IMR-90 (cell line): ENCODE measurements at regions not wholly inside any gene's neighbourhood (a gene's known extent, or its start where the extent isn't known, plus 50 kb on each side); places are given as distances from the start of the nearest gene placed in this dataset.

ENCODE experiments used
- ATAC-seq: fragments of 200-7000 bp; cut with Tn5 transposase; 2 replicates; pipeline ENCODE4 v1.9.1; 2020; ENCODE audit warnings: low read depth, mild to moderate bottlenecking, moderate library complexity
- BruUV-seq: library from RNA; stranded (reverse); fragments of 400-500 nt; replicated peaks from 2 replicates; lab custom pipeline; 2021; lab: Mats Ljungman, UMichigan
- CTCF ChIA-PET: fragments of 300-600 bp; formaldehyde crosslinking; extraction: SDS; loops from one replicate; lab custom pipeline; 2021; ENCODE audit warnings: antibody characterized with exemption; lab: Yijun Ruan, JAX
- POLR2A ChIA-PET: fragments of 300-600 bp; sonication (Branson Sonifier 250); formaldehyde crosslinking; loops from one replicate; lab custom pipeline; 2022; ENCODE audit warnings: antibody characterized with exemption; ENCODE audit not compliant: unreplicated experiment; lab: Charles Lee
- DNase-seq: peaks from one replicate; pipeline ENCODE4 v3.0.0; 2013
- H2AFZ ChIP-seq: replicated peaks from 2 replicates; pipeline ENCODE3; 2013; ENCODE audit warnings: low read length, mild to moderate bottlenecking; ENCODE audit not compliant: poor library complexity
- H2AK5ac ChIP-seq: 2 replicates; pipeline ENCODE4 v1.6.1; 2013; ENCODE audit warnings: low read depth, low read length, inconsistent platforms
- H2AK9ac ChIP-seq: replicated peaks from 2 replicates; pipeline ENCODE3; 2013; ENCODE audit warnings: mild to moderate bottlenecking, low read depth, low read length, moderate library complexity; ENCODE audit not compliant: poor library complexity
- H2BK120ac ChIP-seq: 2 replicates; pipeline ENCODE4 v1.6.1; 2013; ENCODE audit warnings: low read depth, low read length, inconsistent platforms
- H2BK15ac ChIP-seq: 3 replicates; pipeline ENCODE4 v1.6.1; 2013; ENCODE audit warnings: low read depth, low read length, inconsistent platforms
- H2BK20ac ChIP-seq: 2 replicates; pipeline ENCODE4 v1.6.1; 2013; ENCODE audit warnings: low read depth, mild to moderate bottlenecking, inconsistent platforms, low read length, moderate library complexity
- H2BK5ac ChIP-seq: 2 replicates; pipeline ENCODE4 v1.6.1; 2013; ENCODE audit warnings: mild to moderate bottlenecking, low read depth, low read length, inconsistent platforms; ENCODE audit not compliant: poor library complexity, severe bottlenecking
- H3K14ac ChIP-seq: replicated peaks from 2 replicates; pipeline ENCODE4 v1.6.1; 2013; ENCODE audit warnings: low read depth, low read length, inconsistent platforms
- H3K18ac ChIP-seq: 2 replicates; pipeline ENCODE4 v1.6.1; 2013; ENCODE audit warnings: low read depth, low read length, control low read depth
- H3K23ac ChIP-seq: 2 replicates; pipeline ENCODE4 v1.6.1; 2013; ENCODE audit warnings: low read depth, low read length, inconsistent platforms
- H3K27ac ChIP-seq: 2 replicates; pipeline ENCODE4 v1.5.1; 2013; ENCODE audit warnings: mild to moderate bottlenecking, control low read depth, low read length; ENCODE audit not compliant: insufficient read depth
- H3K27me3 ChIP-seq: 2 replicates; pipeline ENCODE4 v1.6.1; 2013; ENCODE audit warnings: low read length; ENCODE audit not compliant: control insufficient read depth, insufficient read depth
- H3K36me3 ChIP-seq: 2 replicates; pipeline ENCODE4 v1.6.1; 2013; ENCODE audit warnings: low read length, mixed read lengths; ENCODE audit not compliant: control insufficient read depth, insufficient read depth
- H3K4ac ChIP-seq: 2 replicates; pipeline ENCODE4 v1.6.1; 2013; ENCODE audit warnings: low read depth, low read length, inconsistent platforms
- H3K4me1 ChIP-seq: 2 replicates; pipeline ENCODE4 v1.6.1; 2013; ENCODE audit warnings: low read length, mixed read lengths; ENCODE audit not compliant: control insufficient read depth, insufficient read depth
- H3K4me2 ChIP-seq: 2 replicates; pipeline ENCODE4 v1.6.1; 2013; ENCODE audit warnings: low read depth, mild to moderate bottlenecking, control low read depth, low read length, moderate library complexity
- H3K4me3 ChIP-seq: 2 replicates; pipeline ENCODE4 v1.5.1; 2013; ENCODE audit warnings: low read depth, mild to moderate bottlenecking, control low read depth, low read length, moderate library complexity; ENCODE audit not compliant: insufficient read depth
- H3K56ac ChIP-seq: 2 replicates; pipeline ENCODE4 v1.6.1; 2013; ENCODE audit warnings: low read length, inconsistent platforms; ENCODE audit not compliant: insufficient read depth; ENCODE audit errors: extremely low read depth
- H3K79me1 ChIP-seq, 2 experiments: 2 replicates each; pipeline ENCODE4 v1.6.1; 2013; ENCODE audit warnings: low read length in 2 of 2, inconsistent platforms in 1 of 2, low read depth in 1 of 2
- H3K9ac ChIP-seq: 2 replicates; pipeline ENCODE4 v1.6.1; 2013; ENCODE audit warnings: low read depth, low read length, control low read depth
- H3K9me1 ChIP-seq: 2 replicates; pipeline ENCODE4 v1.6.1; 2013; ENCODE audit warnings: low read length, inconsistent platforms; ENCODE audit not compliant: insufficient read depth
- H3K9me3 ChIP-seq: 2 replicates; pipeline ENCODE4 v1.6.1; 2013; ENCODE audit warnings: low read length; ENCODE audit not compliant: control insufficient read depth, insufficient read depth
- H4K20me1 ChIP-seq: 2 replicates; pipeline ENCODE4 v1.6.1; 2013; ENCODE audit warnings: low read length, inconsistent platforms; ENCODE audit not compliant: insufficient read depth
- H4K5ac ChIP-seq: 2 replicates; pipeline ENCODE4 v1.6.1; 2013; ENCODE audit warnings: mild to moderate bottlenecking, low read depth, low read length, control low read depth
- H4K8ac ChIP-seq, 2 experiments: 2 replicates each; pipeline ENCODE4 v1.6.1; 2013; ENCODE audit warnings: low read depth in 2 of 2, low read length in 2 of 2, control low read depth in 1 of 2, inconsistent platforms in 1 of 2
- H4K91ac ChIP-seq: 2 replicates; pipeline ENCODE4 v1.6.1; 2013; ENCODE audit warnings: low read depth, low read length, inconsistent platforms; ENCODE audit not compliant: insufficient read depth
- BHLHE40 ChIP-seq: fragments of 150-350 bp; IDR thresholded peaks from 2 replicates; pipeline ENCODE4 v1.6.1; 2016; ENCODE audit warnings: mild to moderate bottlenecking, low read depth, low read length
- RAD21 ChIP-seq: IDR thresholded peaks from 2 replicates; pipeline ENCODE4 v1.6.1; 2012; ENCODE audit warnings: low read length, improper control_type of control experiment
- WGBS, 2 experiments: methylation state at CpG; one replicate each; pipeline versions ENCODE4 v1.1.5 to v1.1.7; 2013; ENCODE audit warnings: missing lambda C conversion rate in 2 of 2; ENCODE audit not compliant: insufficient read length in 1 of 2; ENCODE audit errors: extremely low coverage in 2 of 2; 5-methylcytosine and 5-hydroxymethylcytosine counted together
- dilution Hi-C: fragments of 300-500 bp; cut with HindIII; formaldehyde crosslinking; loops from one replicate; pipeline ENCODE4 v1.14.3; 2018; ENCODE audit warnings: low sequenced_read_pairs; ENCODE audit not compliant: unreplicated experiment
- in situ Hi-C: fragments of 300-500 bp; cut with MboI; formaldehyde crosslinking; loops from 3 replicates; pipeline ENCODE4 v1.14.3; 2019; ENCODE audit warnings: low sequenced_read_pairs, inconsistent platforms, mixed read lengths
- intact Hi-C: fragments of 100-400 bp; cut with micrococcal nuclease; formaldehyde crosslinking; loops from 2 replicates; pipeline ENCODE4 v1.10.0; 2022

- no peak overlapping the region for H2AK5ac ChIP-seq
- H2AK9ac ChIP-seq: no peak overlapping the region
- H3K56ac ChIP-seq: no peak overlapping the region
- ChIA-PET POLR2A (no interaction called here), CTCF (interaction anchor here (0.7 kb wide), 1 partner anchor 18 kb away, joined by 3 read pairs; no protein-coding TSS in a partner anchor)
- no peak overlapping the region for H3K14ac ChIP-seq
- no peaks in the 10 kb centered on the region for H3K27me3 ChIP-seq
- no peak overlapping the region for H2BK15ac ChIP-seq
- intact Hi-C loops: no loop called here
- no peak overlapping the region for H3K4me3 ChIP-seq
- no peak overlapping the region for H3K27ac ChIP-seq
- no peak overlapping the region for H4K91ac ChIP-seq
- no peaks in the 10 kb centered on the region for H3K79me1 ChIP-seq
- H2BK20ac ChIP-seq: no peak overlapping the region
- DNase-seq (no peak), ATAC-seq (no peak)
- TF ChIP-seq BHLHE40: no peak
- TF ChIP-seq RAD21: no peak
- no peak overlapping the region for H3K9ac ChIP-seq
- no peak overlapping the region for H2BK120ac ChIP-seq
- H3K18ac ChIP-seq: no peak overlapping the region
- no peak overlapping the region for H2BK5ac ChIP-seq
- H3K4me1 ChIP-seq: no peaks in the 10 kb centered on the region
- no peaks in the 10 kb centered on the region for H3K9me1 ChIP-seq
- H3K23ac ChIP-seq: no peak overlapping the region
- no peak overlapping the region for H2AFZ ChIP-seq
- no peak overlapping the region for H4K5ac ChIP-seq
- no peaks in the 10 kb centered on the region for H3K9me3 ChIP-seq
- WGBS, 2 experiments: 37% methylated on average over 6 of the region's 13 CpGs; no CpG with 5 or more reads in 1 of the 2 experiments
- no peaks in the 10 kb centered on the region for H3K36me3 ChIP-seq
- dilution Hi-C loops: no loop called here
- no peak overlapping the region for H3K4me2 ChIP-seq
- BruUV-seq: no TSS peak
- no peaks in the 10 kb centered on the region for H4K20me1 ChIP-seq
- in situ Hi-C loops: no loop called here
- H3K4ac ChIP-seq: no peak overlapping the region
- no peak overlapping the region; a peak in 1 of 4 replicates for H4K8ac ChIP-seq
These were observed 265.1 kb upstream of the CEP162 start for GRCh38 chr6:84492241-84493165.
